Smooth muscle cell (in vitro differentiated cells): ENCODE measurements at regions not wholly inside any gene's neighbourhood (a gene's known extent, or its start where the extent isn't known, plus 50 kb on each side); places are given as distances from the start of the nearest gene placed in this dataset.

Experiments
- DNase-seq: peaks from one replicate; lab custom pipeline; 2025; ENCODE audit not compliant: unreplicated experiment; lab: John Stamatoyannopoulos, UW
- H2AFZ ChIP-seq: fragments of 200-600 bp; sonication (generic); 2 replicates; pipeline ENCODE4 v1.6.0; 2016; ENCODE audit warnings: antibody characterized with exemption, low read depth, mild to moderate bottlenecking
- H3F3A ChIP-seq: fragments of 200-600 bp; sonication (generic); 2 replicates; pipeline ENCODE4 v1.6.0; 2017; ENCODE audit warnings: antibody characterized with exemption, low read depth
- H3K27ac ChIP-seq: fragments of 200-600 bp; sonication (generic); 2 replicates; pipeline ENCODE4 v1.5.1; 2016; ENCODE audit warnings: low read depth, mild to moderate bottlenecking
- H3K27me3 ChIP-seq: fragments of 200-600 bp; sonication (generic); 2 replicates; pipeline ENCODE4 v1.6.1; 2016; ENCODE audit warnings: low read depth, mild to moderate bottlenecking
- H3K36me3 ChIP-seq: fragments of 200-600 bp; sonication (generic); 2 replicates; pipeline ENCODE4 v1.5.1; 2016; ENCODE audit warnings: low read depth
- H3K4me1 ChIP-seq: fragments of 200-600 bp; sonication (generic); 2 replicates; pipeline ENCODE4 v1.5.1; 2016; ENCODE audit warnings: low read depth
- H3K4me2 ChIP-seq: fragments of 200-600 bp; sonication (generic); 2 replicates; pipeline ENCODE4 v1.6.0; 2016; ENCODE audit warnings: mild to moderate bottlenecking
- H3K4me3 ChIP-seq: fragments of 200-600 bp; sonication (generic); 2 replicates; pipeline ENCODE4 v1.5.1; 2016; ENCODE audit warnings: mild to moderate bottlenecking
- H3K79me2 ChIP-seq: fragments of 200-600 bp; sonication (generic); 2 replicates; pipeline ENCODE4 v1.6.0; 2016; ENCODE audit warnings: low read depth, mild to moderate bottlenecking
- H3K9ac ChIP-seq: fragments of 200-600 bp; sonication (generic); 2 replicates; pipeline ENCODE4 v1.6.0; 2016; ENCODE audit warnings: low read depth
- H3K9me3 ChIP-seq: fragments of 200-600 bp; sonication (generic); replicated peaks from 2 replicates; pipeline ENCODE4 v1.5.1; 2016; ENCODE audit warnings: low read depth
- H4K20me1 ChIP-seq: fragments of 200-600 bp; sonication (generic); 2 replicates; pipeline ENCODE4 v1.6.0; 2016; ENCODE audit warnings: low read depth
- WGBS: methylation state at CpG from one replicate; pipeline ENCODE4 v1.1.7; 2016; ENCODE audit warnings: low lambda C conversion rate; 5-methylcytosine and 5-hydroxymethylcytosine counted together
- TF ChIP-seq, protein P1 (sequence below): fragments of 200-600 bp; sonication (generic); IDR thresholded peaks from 2 replicates; pipeline ENCODE4 v1.5.1; 2017; ENCODE audit warnings: borderline replicate concordance, mild to moderate bottlenecking, antibody characterized with exemption; ENCODE audit not compliant: insufficient read depth, poor library complexity, severe bottlenecking

DNA sequence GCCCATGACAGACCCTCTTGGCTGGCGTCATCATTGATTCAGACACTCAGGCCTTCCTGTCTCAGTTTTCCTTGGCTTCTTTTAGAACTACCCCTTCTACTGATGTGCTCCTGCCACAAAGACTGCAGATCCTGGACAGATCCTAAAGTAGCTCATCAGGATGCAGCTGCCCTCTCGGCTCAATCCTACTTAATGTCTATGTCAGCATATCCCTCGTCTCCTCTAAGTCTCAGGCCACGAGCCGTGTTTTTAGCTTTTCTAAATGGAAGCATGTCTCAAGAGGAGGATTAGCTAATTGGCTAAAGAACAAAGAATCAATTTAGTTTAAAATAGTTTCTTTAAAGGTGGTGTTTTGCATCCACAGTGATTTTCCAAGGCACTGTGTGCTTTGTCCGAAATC lies 447.7 kb downstream of the STIM2 start:
- H3K4me3 ChIP-seq: no peak overlapping the region
- peaks cover 5% of the 10 kb centered on the region for H3K27me3 ChIP-seq
- no peaks in the 10 kb centered on the region for H3K9me3 ChIP-seq
- DNase-seq: no peak
- H3K4me2 ChIP-seq: no peak overlapping the region
- H3K4me1 ChIP-seq: no peaks in the 10 kb centered on the region
- no peak overlapping the region for H3K27ac ChIP-seq
- no peaks in the 10 kb centered on the region for H3K79me2 ChIP-seq
- no peak overlapping the region for H2AFZ ChIP-seq
- H3K9ac ChIP-seq: no peak overlapping the region
- WGBS: 62% methylated on average over 6 of the region's 6 CpGs
- H3F3A ChIP-seq: no peaks in the 10 kb centered on the region
- no peaks in the 10 kb centered on the region for H4K20me1 ChIP-seq
- no peaks in the 10 kb centered on the region for H3K36me3 ChIP-seq
- TF ChIP-seq, protein P1, sequence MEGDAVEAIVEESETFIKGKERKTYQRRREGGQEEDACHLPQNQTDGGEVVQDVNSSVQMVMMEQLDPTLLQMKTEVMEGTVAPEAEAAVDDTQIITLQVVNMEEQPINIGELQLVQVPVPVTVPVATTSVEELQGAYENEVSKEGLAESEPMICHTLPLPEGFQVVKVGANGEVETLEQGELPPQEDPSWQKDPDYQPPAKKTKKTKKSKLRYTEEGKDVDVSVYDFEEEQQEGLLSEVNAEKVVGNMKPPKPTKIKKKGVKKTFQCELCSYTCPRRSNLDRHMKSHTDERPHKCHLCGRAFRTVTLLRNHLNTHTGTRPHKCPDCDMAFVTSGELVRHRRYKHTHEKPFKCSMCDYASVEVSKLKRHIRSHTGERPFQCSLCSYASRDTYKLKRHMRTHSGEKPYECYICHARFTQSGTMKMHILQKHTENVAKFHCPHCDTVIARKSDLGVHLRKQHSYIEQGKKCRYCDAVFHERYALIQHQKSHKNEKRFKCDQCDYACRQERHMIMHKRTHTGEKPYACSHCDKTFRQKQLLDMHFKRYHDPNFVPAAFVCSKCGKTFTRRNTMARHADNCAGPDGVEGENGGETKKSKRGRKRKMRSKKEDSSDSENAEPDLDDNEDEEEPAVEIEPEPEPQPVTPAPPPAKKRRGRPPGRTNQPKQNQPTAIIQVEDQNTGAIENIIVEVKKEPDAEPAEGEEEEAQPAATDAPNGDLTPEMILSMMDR: no peak

DNA sequence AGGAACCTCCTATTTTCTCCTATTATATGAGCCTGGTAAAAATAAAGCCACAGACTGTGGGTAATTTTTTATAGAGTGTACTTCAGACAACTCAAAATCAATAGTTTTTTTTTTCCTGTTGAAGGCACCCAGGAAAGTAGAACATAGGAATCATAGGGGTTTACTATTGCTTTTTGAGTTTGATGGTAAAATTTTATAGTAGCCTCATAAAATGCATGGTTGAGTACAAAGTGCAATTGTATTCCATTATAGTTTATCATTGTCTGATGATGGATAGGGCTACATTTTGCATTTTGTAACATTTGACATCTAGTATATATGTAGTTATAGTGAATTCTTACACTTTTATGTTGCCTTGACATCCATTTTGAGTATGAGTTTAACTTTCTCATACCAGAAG lies 455.0 kb downstream of the STIM2 start:
- no peak overlapping the region for H3K4me2 ChIP-seq
- no peak overlapping the region for H3K9ac ChIP-seq
- no peaks in the 10 kb centered on the region for H3K9me3 ChIP-seq
- no peaks in the 10 kb centered on the region for H3K4me1 ChIP-seq
- TF ChIP-seq, protein P1: no peak
- H4K20me1 ChIP-seq: no peaks in the 10 kb centered on the region
- no peaks in the 10 kb centered on the region for H3K36me3 ChIP-seq
- no peaks in the 10 kb centered on the region for H3K27me3 ChIP-seq
- H2AFZ ChIP-seq: no peak overlapping the region
- H3F3A ChIP-seq: no peaks in the 10 kb centered on the region
- H3K27ac ChIP-seq: no peak overlapping the region
- H3K79me2 ChIP-seq: no peaks in the 10 kb centered on the region
- DNase-seq: no peak
- H3K4me3 ChIP-seq: no peak overlapping the region

DNA sequence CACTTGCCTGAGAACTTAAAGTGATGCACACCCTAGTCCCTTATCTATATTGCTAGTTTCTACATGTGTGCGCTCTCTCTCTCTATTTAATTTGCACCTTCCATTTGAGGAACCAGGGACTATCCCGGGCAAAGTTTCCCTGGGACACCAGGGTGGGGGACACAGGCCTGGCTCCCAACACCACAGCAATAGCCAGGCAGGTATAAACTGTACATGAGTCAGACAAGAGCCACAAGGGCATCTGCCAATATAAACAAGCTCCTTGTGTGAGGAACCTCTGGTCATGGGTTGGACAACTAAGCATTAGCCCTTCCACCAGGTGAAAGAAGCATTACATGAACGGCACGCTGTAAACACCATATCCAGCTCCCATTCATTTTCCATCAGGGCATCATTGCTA lies 455.5 kb downstream of the STIM2 start:
- Histone ChIP-seq H3K9ac (no peak overlapping the region), H3K36me3 (no peaks in the 10 kb centered on the region), H3K9me3 (no peaks in the 10 kb centered on the region), H3K4me3 (no peak overlapping the region), H3K4me2 (no peak overlapping the region), H3F3A (no peaks in the 10 kb centered on the region), H3K79me2 (no peaks in the 10 kb centered on the region), H3K27me3 (no peaks in the 10 kb centered on the region), H3K4me1 (no peaks in the 10 kb centered on the region), H4K20me1 (no peaks in the 10 kb centered on the region), H3K27ac (no peak overlapping the region), H2AFZ (no peak overlapping the region)
- DNase-seq: no peak
- WGBS: 72% methylated on average over 4 of the region's 4 CpGs
- TF ChIP-seq, protein P1: no peak

DNA sequence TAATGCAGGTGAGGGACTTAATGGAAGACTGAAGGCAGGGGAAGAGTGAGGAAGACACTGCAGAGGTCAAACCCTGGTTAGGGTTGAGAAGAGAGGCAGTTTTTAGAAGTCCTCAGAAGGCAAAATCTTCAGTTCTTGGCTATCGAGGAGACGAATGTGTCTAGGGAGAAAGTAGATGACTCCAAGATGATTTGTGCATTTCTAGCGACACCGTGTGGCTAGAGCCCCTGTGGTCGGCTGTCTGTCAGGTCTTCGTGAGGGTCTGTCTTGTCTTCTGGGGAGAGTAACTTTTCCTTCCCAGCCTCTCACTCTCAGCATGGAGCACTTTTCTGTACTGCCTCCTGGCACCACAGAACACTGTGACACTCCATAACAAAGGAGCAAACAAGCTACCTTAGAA lies 458.1 kb downstream of the STIM2 start:
- H3K27ac ChIP-seq: no peak overlapping the region
- 17% methylated on average over 6 of the region's 6 CpGs for WGBS
- no peaks in the 10 kb centered on the region for H3K36me3 ChIP-seq
- no peaks in the 10 kb centered on the region for H4K20me1 ChIP-seq
- no peak overlapping the region for H3K4me3 ChIP-seq
- no peaks in the 10 kb centered on the region for H3K9me3 ChIP-seq
- no peaks in the 10 kb centered on the region for H3K4me1 ChIP-seq
- H2AFZ ChIP-seq: no peak overlapping the region
- TF ChIP-seq, protein P1: peak; percentile 71
- peak; percentile 0 for DNase-seq
- no peak overlapping the region for H3K4me2 ChIP-seq
- H3K79me2 ChIP-seq: no peaks in the 10 kb centered on the region
- H3K27me3 ChIP-seq: no peaks in the 10 kb centered on the region
- no peak overlapping the region for H3K9ac ChIP-seq
- no peaks in the 10 kb centered on the region for H3F3A ChIP-seq
